ENCODE measurements at regions not wholly inside any gene's neighbourhood (a gene's known extent, or its start where the extent isn't known, plus 50 kb on each side); places are given as distances from the start of the nearest gene placed in this dataset.

- H3K27me3 Mint-ChIP-seq (ENCODE audit: low read depth), result no peaks in the 10 kb centered on the region
- TF ChIP-seq ZNF512 (CRISPR knock-in tag; IDR thresholded peaks at IDR 0.05; ENCODE audit: borderline replicate concordance), result no peak
- no peak for TF ChIP-seq ZNF263 (CRISPR knock-in tag; IDR thresholded peaks at IDR 0.05; ENCODE audit: low read depth)
- no peak for TF ChIP-seq NFATC4 (CRISPR knock-in tag; IDR thresholded peaks at IDR 0.05)
- TF ChIP-seq ETV6 (CRISPR knock-in tag; IDR thresholded peaks at IDR 0.05), result no peak
- H3K4me1 Mint-ChIP-seq, result no peaks in the 10 kb centered on the region
- H3K36me3 Mint-ChIP-seq, result no peaks in the 10 kb centered on the region
- no peak overlapping the region for H3K4me3 Mint-ChIP-seq
- ChIA-PET POLR2A (no interaction called here), CTCF (no interaction called here)
- ATAC-seq, result no peak
- DNase-seq (ENCODE audit: low spot score), result no peak
- H3K27ac Mint-ChIP-seq, result no peak overlapping the region
- peaks cover 18% of the 10 kb centered on the region for H3K9me3 Mint-ChIP-seq
Observed at GRCh38 chr14:98099527-98099926, 1172.5 kb downstream of the BCL11B start.

GRCh38 chr14:98101323-98101722 lies 1170.7 kb downstream of the BCL11B start:
- H3K4me3 Mint-ChIP-seq, result no peak overlapping the region
- TF ChIP-seq FOXJ3 (CRISPR knock-in tag; IDR thresholded peaks at IDR 0.05; ENCODE audit: borderline replicate concordance), result no peak
- TF ChIP-seq IRF1 (CRISPR knock-in tag; IDR thresholded peaks at IDR 0.05), result no peak
- no peak for TF ChIP-seq CREB1 (CRISPR knock-in tag; IDR thresholded peaks at IDR 0.05)
- no peak for TF ChIP-seq TEAD4 (CRISPR knock-in tag; IDR thresholded peaks at IDR 0.05)
- TF ChIP-seq GTF2I (CRISPR knock-in tag; conservative IDR thresholded peaks at IDR 0.05), result no peak
- TF ChIP-seq ATF2 (CRISPR knock-in tag; IDR thresholded peaks at IDR 0.05; ENCODE audit: borderline replicate concordance, low read depth), result no peak
- no peak for TF ChIP-seq JUN (CRISPR knock-in tag; IDR thresholded peaks at IDR 0.05)
- TF ChIP-seq ZNF232 (CRISPR knock-in tag; IDR thresholded peaks at IDR 0.05), result no peak
- TF ChIP-seq ZNF671 (CRISPR knock-in tag; IDR thresholded peaks at IDR 0.05), result no peak
- no peak for TF ChIP-seq ELF4 (CRISPR knock-in tag; IDR thresholded peaks at IDR 0.05; ENCODE audit: low read depth)
- no peak for TF ChIP-seq ZNF425 (CRISPR knock-in tag; conservative IDR thresholded peaks at IDR 0.05)
- TF ChIP-seq CDX4 (CRISPR knock-in tag; IDR thresholded peaks at IDR 0.05; ENCODE audit: borderline replicate concordance), result no peak
- TF ChIP-seq SMAD4 (CRISPR knock-in tag; IDR thresholded peaks at IDR 0.05), result no peak
- no peak for TF ChIP-seq ZMAT4 (CRISPR knock-in tag; IDR thresholded peaks at IDR 0.05)
- TF ChIP-seq ATF1 (CRISPR knock-in tag; IDR thresholded peaks at IDR 0.05), result no peak
- no peak for TF ChIP-seq NR2C2 (CRISPR knock-in tag; IDR thresholded peaks at IDR 0.05)
- TF ChIP-seq TP53 (CRISPR knock-in tag; IDR thresholded peaks at IDR 0.05), result no peak
- TF ChIP-seq USF1 (CRISPR knock-in tag; IDR thresholded peaks at IDR 0.05), result no peak
- no peak for TF ChIP-seq FOXK1 (CRISPR knock-in tag; IDR thresholded peaks at IDR 0.05)
- TF ChIP-seq ZNF532 (CRISPR knock-in tag; IDR thresholded peaks at IDR 0.05; ENCODE audit: borderline replicate concordance), result no peak
- no peak for DNase-seq (ENCODE audit: low spot score)
- H3K9me3 Mint-ChIP-seq, result peaks cover 18% of the 10 kb centered on the region
- no peaks in the 10 kb centered on the region for H3K27me3 Mint-ChIP-seq (ENCODE audit: low read depth)
- POLR2A ChIA-PET, result no interaction called here
- no peak overlapping the region for H3K27ac Mint-ChIP-seq
- H3K4me1 Mint-ChIP-seq, result no peaks in the 10 kb centered on the region
- CTCF ChIA-PET, result no interaction called here
- no peaks in the 10 kb centered on the region for H3K36me3 Mint-ChIP-seq
- ATAC-seq, result no peak

Measured in WTC11 (cell line).